NCI-H748 (cell line): ENCODE measurements at regions not wholly inside any gene's neighbourhood (a gene's known extent, or its start where the extent isn't known, plus 50 kb on each side); places are given as distances from the start of the nearest gene placed in this dataset.
"Not testable (repeated sequence)": the region's sequence is repeated elsewhere in the genome, so short reads cannot be mapped to it uniquely, and the experiment has no call there.

Experiments
- DNase-seq: peaks from one replicate; lab custom pipeline; 2025; ENCODE audit not compliant: unreplicated experiment; lab: John Stamatoyannopoulos, UW

GRCh38 chr11:21924262-21924661 lies 268.6 kb upstream of the ANO5 start:
- no peak for DNase-seq

- no peak for DNase-seq
Observed at GRCh38 chr11:21927628-21928027, 265.3 kb upstream of the ANO5 start.

- no peak for DNase-seq
Observed at GRCh38 chr11:21928847-21929246, 264.0 kb upstream of the ANO5 start.

DNA sequence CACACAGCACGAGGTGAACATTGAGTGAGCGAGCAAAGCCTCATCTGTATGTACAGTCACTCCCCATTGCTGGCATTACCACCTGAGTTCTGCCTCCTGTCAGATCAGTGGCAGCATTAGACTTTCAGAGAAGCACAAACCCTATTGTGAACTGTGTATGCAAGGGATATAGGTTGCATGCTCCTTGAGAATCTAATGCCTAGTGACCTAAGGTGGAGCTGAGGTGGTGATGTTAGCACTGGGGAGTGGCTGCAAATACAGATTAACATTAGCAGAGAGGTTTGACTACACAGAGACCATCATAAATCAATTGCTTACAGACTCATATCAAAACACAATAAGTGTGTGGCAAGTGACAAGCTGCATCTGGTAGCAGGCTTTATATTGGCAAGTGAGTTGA lies 262.5 kb upstream of the ANO5 start:
- DNase-seq: no peak

- no peak for DNase-seq
Observed at GRCh38 chr11:21931436-21932101, 261.3 kb upstream of the ANO5 start.

GRCh38 chr11:21933095-21933494 lies 259.8 kb upstream of the ANO5 start:
- DNase-seq: peak; percentile 9

DNA sequence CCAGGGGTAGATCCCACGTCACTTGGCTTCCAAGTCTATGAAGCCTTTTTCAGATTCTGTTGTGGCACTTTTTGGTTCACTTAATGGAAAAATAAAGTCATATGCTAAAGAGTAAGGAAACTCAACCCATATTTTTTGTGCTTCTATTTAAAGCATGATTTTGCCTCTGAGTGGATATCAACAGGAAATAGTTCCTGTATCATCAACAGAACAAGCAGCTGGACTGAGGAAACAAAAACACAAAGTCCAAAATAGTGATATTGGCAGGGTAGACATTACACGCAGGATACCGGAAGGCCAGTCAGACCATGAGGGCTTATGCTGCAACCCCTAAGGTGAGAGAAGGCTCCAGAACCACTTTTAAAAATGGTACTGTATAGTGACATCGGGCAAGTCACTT lies 248.3 kb upstream of the ANO5 start:
- DNase-seq: no peak

GRCh38 chr11:21948876-21949275 lies 244.0 kb upstream of the ANO5 start:
- DNase-seq: peak; percentile 77

- no peak for DNase-seq
Observed at GRCh38 chr11:21949763-21950413, 243.0 kb upstream of the ANO5 start.

- DNase-seq: no peak
Observed at GRCh38 chr11:21963013-21963412, 229.9 kb upstream of the ANO5 start.

GRCh38 chr11:21965221-21965620 lies 227.7 kb upstream of the ANO5 start:
- DNase-seq: no peak

DNA sequence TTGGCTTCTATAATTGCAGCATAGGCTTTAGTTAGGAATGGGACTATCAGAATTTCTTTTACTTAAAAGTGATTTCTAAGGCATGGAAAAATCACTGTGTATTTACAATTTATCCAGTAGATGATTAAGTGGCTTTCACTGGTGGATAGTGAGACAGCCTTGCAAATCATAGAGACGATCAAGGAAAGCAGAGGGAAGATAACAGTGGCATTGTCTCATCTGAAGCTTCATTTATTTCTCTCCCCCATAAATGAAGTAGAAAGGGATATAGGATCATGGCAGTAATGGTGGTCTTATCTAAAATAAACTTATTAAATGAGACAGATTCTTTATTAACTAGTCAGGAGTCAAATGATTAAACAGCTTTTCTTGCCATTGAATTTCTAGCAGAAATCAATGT lies 224.2 kb upstream of the ANO5 start:
- no peak for DNase-seq

DNA sequence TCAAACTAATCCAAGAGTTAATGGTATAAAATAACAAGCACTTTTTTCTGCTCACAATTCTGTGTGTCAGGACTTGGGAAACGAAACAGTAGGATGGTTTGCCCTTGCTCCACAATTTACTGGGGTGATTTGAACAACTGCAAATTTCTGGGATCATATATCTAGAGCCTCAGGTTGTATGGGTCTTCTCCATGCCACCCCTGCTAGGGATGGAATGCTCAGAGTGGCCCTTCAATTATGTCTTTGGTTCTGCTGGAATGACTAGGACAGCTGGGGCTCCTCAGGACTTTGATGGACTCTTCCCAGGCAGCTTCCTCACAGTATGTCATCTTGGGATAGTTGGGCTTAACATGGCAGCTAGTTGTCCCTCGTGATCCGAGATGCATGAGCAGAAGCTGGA lies 223.0 kb upstream of the ANO5 start:
- DNase-seq: no peak

GRCh38 chr11:21975242-21975641 lies 217.6 kb upstream of the ANO5 start:
- no peak for DNase-seq

GRCh38 chr11:21976210-21976609 lies 216.7 kb upstream of the ANO5 start:
- no peak for DNase-seq

GRCh38 chr11:21983431-21983830 lies 209.5 kb upstream of the ANO5 start:
- no peak for DNase-seq

- no peak for DNase-seq
Observed at GRCh38 chr11:21986361-21986760, 206.5 kb upstream of the ANO5 start.

DNA sequence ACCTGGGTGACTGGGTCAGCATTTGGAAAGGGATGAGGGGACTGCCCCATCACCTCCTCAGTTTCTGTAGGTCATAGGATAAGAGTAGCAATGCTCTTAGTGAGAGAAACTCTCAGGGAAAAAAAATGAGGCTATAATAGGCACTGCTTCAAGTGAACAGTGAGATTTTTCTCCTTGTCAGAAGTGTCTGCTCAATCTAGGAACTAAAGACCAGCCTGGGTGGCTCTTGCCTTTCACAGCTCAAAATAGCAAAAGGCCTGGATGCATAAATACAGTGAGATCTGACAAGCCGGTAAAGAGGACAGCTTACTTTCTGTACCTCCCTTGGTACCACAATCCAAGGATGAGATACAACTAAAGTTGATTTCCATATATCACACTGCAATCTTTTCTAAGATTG lies 205.6 kb upstream of the ANO5 start:
- no peak for DNase-seq

DNA sequence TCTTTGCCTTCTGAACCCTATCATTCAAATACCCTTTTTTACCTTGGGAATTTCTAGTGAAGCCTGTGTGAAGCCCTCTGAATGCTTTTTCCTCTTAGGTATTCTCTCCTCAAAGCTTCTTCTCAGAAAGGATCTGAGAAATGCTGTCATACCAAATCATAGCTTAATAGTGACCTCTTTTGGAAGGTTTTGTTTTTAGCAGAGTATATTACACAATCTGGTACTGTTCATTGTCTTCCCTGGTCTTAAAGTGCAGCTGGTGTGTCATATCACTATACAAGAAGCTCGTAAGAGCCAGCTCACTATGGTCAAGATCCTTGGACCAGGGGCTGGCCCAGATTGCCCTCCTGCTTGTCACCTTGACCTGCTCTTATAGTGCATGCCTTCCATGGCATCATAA lies 204.4 kb upstream of the ANO5 start:
- DNase-seq: peak; percentile 24

DNA sequence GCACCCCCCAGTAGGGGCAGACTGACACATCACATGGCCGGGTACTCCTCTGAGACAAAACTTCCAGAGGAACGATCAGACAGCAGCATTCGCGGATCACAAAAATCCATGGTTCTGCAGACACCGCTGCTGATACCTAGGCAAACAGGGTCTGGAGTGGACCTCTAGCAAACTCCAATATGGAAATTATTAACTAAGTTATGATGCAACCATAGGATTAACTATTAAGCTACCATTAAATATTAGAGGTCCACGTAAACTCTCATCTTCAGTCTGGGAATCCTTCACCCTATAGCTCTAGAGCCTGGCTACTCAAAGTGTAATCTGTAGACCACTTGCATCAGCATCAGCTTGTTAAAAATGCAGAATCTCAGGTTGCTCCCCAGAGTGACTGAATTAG lies 191.1 kb upstream of the ANO5 start:
- not testable (repeated sequence) for DNase-seq

- no peak for DNase-seq
Observed at GRCh38 chr11:22006901-22007300, 186.0 kb upstream of the ANO5 start.

DNA sequence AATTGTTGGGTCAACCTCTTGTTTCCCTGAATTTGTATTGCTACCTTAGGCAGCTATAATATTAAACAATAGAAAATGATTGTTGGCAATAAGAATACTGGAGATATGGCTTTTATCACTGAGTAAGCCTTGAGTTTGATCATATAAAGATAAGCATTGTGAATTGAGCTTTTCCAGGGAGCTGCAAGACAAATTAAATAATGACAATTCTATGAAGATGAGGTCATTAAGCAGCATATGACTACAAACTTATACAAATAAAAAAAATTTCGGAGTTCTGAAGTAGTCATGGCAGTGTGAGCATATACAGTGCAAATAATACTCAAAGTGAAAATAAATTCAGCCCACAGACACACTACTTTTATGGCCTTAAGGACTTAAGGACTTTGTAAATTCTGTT lies 161.1 kb upstream of the ANO5 start:
- no peak for DNase-seq

- DNase-seq: no peak
Observed at GRCh38 chr11:22037505-22037904, 155.4 kb upstream of the ANO5 start.
